ENCODE measurements at regions not wholly inside any gene's neighbourhood (a gene's known extent, or its start where the extent isn't known, plus 50 kb on each side); places are given as distances from the start of the nearest gene placed in this dataset.

GRCh38 chr6:150651808-150652470 is 52.3 kb downstream of the PLEKHG1 start:
- DNase-seq (ENCODE audit: low read depth, low spot score) = no peak

GRCh38 chr6:150652848-150653613 is 53.3 kb downstream of the PLEKHG1 start:
- no peak for DNase-seq (ENCODE audit: low read depth, low spot score)

- DNase-seq (ENCODE audit: low read depth, low spot score) = no peak
Observed at GRCh38 chr6:150654608-150655007, 54.9 kb downstream of the PLEKHG1 start.

DNA sequence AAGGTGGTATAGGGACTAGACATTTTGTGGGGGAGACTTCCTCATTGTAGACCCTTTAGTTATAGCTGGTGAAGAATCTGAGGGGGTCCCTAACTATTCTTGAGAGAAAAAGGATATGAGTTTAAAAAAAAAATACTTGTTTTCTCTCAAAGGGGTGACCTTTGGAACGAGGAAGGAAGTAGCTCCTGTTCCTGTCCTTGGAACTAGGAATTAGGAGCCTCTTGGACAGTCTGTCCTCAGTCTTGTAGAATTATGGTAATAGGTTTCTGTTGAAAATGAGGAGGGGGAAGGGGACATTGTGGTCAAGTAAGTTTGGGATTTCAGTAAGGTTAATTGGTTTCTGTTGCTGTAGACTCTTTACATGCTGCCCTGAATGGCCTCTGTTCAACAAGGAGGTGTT is 56.5 kb downstream of the PLEKHG1 start:
- no peak for DNase-seq (ENCODE audit: low read depth, low spot score)

DNA sequence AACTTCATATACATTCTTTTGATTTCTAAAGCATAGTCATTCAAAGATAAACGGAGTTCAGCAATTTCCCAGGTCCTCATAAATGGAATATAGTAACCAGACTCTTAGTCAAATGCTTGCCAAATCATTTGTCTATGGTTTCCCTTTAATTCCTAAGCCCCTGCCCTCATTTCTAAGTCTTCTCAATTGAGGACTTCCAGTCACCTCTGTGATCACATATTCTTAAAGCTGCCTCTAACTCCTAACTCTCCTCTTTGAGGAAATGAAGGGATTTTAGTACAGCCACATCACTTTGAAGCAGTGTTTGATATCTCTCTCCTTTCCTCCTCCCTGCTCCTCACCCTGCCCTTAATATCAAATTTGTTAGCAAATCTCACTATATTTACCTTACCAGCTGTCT is 58.7 kb downstream of the PLEKHG1 start:
- no peak for DNase-seq (ENCODE audit: low read depth, low spot score)

DNA sequence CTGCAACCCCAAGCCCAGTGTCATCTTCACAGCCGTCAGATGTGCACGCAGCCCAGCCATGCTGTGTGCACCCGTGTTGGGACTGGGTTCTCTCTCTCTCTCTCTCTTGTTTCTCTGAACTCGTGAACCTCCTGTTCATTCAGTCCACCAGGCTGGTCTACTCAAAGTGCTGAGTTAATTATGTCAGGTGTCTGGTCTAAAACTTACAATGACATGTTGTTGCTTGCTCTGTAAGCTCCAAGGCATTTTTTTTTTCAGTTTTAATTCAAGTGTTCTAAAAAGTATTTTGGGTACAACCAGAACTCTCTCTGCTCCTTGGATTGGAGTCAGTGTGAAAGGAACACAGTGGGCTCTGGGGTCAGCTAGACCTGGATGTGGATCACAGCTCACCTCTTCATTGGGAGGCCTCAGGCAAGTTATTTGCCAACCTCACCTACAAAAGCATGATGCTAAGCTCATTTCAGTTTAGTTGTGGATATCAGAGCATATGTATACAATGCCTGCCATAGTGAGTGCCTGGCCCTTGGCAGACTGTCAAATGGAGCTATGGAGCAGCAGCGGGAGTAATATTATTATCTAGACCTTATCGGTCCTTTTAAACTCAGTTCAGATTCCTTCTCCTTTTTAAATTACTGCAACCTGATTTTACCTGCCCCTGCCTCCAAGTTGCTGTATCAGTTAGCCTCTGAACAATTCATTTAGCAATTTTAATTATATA is 59.5 kb downstream of the PLEKHG1 start:
- DNase-seq (ENCODE audit: low read depth, low spot score) = no peak

- no peak for DNase-seq (ENCODE audit: low read depth, low spot score)
Observed at GRCh38 chr6:150661216-150662007, 61.7 kb downstream of the PLEKHG1 start.

- no peak for DNase-seq (ENCODE audit: low read depth, low spot score)
Observed at GRCh38 chr6:150662814-150663213, 63.1 kb downstream of the PLEKHG1 start.

GRCh38 chr6:150664091-150664490 is 64.4 kb downstream of the PLEKHG1 start:
- no peak for DNase-seq (ENCODE audit: low read depth, low spot score)

GRCh38 chr6:150666071-150666470 is 66.4 kb downstream of the PLEKHG1 start:
- DNase-seq (ENCODE audit: low read depth, low spot score) = no peak

DNA sequence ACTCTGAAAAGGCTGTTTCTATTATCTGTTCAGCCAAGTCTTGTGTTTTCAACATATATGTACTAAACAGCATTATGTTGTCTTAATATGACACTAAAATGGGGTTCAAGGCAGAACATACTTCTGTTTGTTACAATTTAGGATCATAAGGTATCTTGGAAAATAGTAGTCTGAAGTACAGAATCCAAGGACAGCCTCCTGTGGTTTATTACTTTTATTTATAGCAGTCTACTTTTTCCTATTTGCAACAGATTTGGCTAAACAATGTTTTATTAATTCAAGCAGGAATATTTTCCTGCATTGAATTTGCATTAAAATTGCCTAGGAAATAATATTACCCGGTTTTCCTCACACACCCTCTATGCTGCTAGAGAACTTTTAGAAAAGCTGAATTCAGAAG is 67.7 kb downstream of the PLEKHG1 start:
- no peak for DNase-seq (ENCODE audit: low read depth, low spot score)

DNA sequence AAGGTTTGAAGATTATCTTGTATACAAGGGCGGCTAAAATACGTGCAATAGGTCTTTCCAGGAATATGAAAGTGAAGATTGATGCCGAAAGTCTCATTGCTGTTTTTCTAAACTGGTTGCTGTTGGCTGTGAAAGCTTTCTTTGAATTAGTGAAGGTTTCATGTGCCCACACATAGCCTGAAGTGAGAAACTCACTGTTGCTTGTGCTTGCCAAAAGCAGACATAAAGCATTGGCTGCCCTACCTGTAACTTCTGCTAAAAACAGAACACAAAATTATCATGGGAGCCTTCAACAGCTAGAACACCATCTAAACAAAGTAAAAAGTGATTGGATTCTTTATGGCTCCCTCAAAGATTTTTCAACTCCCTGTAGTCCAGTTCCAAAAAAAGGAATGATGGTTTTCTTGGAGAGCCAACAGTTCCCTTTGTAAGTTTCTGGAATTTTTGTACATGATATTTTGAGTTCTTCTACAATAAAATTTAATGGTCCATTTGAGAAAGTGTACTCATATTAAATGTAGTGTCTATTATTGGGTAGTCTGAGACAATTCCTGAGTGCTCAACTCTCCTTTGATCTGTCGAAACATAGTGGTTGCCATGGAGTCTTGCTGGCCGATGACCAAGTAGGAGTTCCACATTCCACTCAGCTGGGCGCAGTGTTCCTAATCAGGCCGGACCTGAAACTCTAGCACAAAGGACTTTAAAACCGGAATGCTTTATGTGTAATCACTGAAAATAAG is 68.5 kb downstream of the PLEKHG1 start:
- DNase-seq (ENCODE audit: low read depth, low spot score) = no peak

GRCh38 chr6:150668900-150669302 is 69.2 kb downstream of the PLEKHG1 start:
- DNase-seq (ENCODE audit: low read depth, low spot score) = no peak

DNA sequence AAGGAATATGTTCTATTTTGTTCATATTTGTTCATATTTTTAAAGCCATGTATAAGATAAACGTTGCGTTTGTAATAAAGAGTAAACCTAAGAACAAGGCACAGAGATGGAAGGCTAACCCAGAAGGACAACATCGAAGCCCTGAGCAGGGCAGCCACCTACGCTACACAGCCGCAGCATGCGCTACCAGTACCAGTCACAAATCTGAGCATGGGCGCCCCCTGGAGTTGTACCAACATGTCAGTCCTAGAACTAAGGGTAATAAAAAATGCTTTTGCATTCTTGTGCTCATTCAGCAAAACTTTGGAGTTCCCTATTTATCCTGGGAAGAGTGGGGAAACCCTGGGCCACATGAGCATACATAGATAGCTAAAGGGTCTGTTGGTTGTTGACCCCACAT is 70.6 kb downstream of the PLEKHG1 start:
- no peak for DNase-seq (ENCODE audit: low read depth, low spot score)

- DNase-seq (ENCODE audit: low read depth, low spot score) = no peak
Observed at GRCh38 chr6:150672800-150673199, 73.1 kb downstream of the PLEKHG1 start.

GRCh38 chr6:150673720-150674346 is 74.1 kb downstream of the PLEKHG1 start:
- DNase-seq (ENCODE audit: low read depth, low spot score) = no peak

GRCh38 chr6:150676344-150676743 is 76.7 kb downstream of the PLEKHG1 start:
- DNase-seq (ENCODE audit: low read depth, low spot score) = no peak

DNA sequence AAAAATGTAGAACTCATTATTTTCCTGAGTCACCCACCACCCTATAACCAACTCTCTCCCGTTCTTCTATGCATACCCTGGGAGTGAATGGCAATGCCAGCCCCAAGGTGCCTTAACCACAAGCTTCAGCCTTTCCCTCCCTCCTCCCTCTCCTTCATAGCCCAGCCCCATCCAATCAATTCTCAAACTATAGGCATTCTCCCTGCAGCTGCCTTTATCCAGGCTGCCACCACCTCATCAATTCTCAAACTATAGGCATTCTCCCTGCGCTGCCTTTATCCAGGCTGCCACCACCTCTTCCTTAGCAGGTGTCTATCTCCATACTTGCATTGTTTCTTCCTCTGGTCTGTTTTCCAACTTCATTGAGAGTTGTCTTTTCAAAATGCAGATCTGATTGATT is 77.1 kb downstream of the PLEKHG1 start:
- no peak for DNase-seq (ENCODE audit: low read depth, low spot score)

- no peak for DNase-seq (ENCODE audit: low read depth, low spot score)
Observed at GRCh38 chr6:150680510-150680909, 80.8 kb downstream of the PLEKHG1 start.

DNA sequence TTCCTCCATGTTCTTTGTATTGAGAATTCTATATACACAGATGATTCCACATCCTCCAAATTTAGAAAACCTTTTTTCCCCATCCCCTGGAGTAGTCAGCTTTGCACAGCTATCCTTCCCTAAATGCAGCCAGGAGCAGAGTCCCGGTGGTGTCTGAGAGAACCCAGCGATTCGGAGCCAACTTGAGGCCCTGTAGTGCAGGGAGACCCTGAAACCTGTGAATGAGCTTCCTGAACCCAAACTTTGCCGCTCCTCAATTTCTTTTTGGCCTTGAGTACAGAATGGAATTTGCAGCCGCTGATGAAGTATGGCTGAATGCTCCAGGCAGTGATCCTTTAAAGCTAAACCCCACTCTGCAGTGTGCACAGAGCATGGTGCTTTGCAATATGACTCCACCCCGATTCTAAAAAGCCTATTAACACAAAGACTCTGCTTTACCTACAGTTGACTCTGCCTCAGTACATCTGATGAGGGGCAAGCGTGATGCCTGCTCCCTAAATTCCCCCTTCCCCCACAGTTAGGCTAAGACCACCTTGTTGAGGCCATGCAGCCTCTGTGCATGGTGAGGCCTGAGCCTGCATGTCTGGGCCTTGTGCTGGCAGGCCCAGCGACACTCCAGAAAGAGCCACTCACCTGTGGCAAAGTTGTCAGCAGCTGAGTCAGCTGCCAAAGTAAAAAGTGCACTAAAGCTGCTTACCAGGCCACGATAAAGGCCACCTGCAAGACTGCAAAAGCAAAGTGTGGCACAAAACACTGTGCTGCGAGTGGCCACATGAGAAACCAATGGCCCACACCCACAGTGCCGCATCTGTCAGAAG is 82.1 kb downstream of the PLEKHG1 start:
- DNase-seq (ENCODE audit: low read depth, low spot score) = no peak
